ENCODE measurements at regions not wholly inside any gene's neighbourhood (a gene's known extent, or its start where the extent isn't known, plus 50 kb on each side); places are given as distances from the start of the nearest gene placed in this dataset.

DNA sequence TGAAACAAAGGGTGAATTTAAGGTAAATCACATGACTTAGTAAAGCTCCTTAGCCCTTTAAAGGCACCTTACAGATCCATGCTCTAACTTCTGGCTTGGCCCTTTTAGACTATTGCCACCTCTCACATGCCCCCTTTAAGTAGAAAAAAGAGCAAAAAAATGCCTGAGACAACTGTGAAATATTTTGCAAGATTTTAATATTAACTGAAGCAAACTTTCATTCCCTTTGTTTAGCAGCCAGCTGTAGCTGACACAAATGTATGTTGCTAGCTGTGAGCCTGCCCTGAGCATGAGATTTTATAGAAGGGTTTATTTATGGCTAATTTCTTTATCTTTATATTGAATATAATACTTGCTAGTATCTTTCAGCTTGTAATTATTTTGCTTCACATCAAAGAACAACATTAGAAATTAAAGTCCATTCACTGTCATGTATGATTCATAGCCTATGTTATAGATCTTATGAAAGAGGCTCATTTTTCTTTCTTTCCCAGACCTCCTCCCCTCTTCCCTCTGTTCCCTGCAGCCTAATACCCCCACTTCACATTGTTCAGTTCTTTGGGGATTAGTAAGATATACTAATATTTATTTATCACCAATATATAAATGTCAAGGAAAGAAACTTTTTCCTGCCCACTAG is 637.2 kb upstream of the ZEB2 start:
- TF ChIP-seq, protein P1, sequence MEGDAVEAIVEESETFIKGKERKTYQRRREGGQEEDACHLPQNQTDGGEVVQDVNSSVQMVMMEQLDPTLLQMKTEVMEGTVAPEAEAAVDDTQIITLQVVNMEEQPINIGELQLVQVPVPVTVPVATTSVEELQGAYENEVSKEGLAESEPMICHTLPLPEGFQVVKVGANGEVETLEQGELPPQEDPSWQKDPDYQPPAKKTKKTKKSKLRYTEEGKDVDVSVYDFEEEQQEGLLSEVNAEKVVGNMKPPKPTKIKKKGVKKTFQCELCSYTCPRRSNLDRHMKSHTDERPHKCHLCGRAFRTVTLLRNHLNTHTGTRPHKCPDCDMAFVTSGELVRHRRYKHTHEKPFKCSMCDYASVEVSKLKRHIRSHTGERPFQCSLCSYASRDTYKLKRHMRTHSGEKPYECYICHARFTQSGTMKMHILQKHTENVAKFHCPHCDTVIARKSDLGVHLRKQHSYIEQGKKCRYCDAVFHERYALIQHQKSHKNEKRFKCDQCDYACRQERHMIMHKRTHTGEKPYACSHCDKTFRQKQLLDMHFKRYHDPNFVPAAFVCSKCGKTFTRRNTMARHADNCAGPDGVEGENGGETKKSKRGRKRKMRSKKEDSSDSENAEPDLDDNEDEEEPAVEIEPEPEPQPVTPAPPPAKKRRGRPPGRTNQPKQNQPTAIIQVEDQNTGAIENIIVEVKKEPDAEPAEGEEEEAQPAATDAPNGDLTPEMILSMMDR (IDR thresholded peaks at IDR 0.05): no peak
- TF ChIP-seq POLR2A (IDR thresholded peaks at IDR 0.05): no peak
- Histone ChIP-seq H3K4me3 (no peak overlapping the region), H3K9me3 (no peaks in the 10 kb centered on the region), H3K27ac (peak overlapping the region in 1 of 4 donors; percentile 43), H3K36me3 (no peaks in the 10 kb centered on the region), H3K4me1 (no peaks in the 10 kb centered on the region), H3K27me3 (no peaks in the 10 kb centered on the region)
- no peak for DNase-seq

- no peaks in the 10 kb centered on the region for H3K4me1 ChIP-seq
- no peak for TF ChIP-seq POLR2A (IDR thresholded peaks at IDR 0.05)
- TF ChIP-seq, protein P1 (IDR thresholded peaks at IDR 0.05): no peak
Measured at GRCh38 chr2:145156199-145156598, 636.3 kb upstream of the ZEB2 start.

DNA sequence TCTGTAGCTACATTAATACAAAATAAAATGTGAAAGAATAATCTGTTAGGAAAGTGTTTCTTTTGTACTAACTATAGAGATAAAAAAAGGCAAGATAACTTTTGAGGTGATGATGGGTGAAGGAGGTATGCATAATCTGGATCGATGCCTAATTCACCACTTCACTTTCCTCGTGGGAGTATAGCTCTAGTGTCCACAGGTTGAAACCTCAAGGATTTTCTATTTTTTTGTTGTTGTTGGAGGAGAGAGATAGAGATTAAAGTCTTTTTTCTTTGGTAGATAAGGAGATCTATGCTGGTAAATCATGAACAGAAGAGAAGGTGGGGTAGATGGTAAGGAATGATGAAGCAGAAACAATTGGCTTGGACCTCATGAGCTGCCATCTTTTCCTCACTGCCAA is 635.3 kb upstream of the ZEB2 start:
- TF ChIP-seq POLR2A (IDR thresholded peaks at IDR 0.05): no peak
- TF ChIP-seq, protein P1 (IDR thresholded peaks at IDR 0.05): no peak
- H3K27me3 ChIP-seq: no peaks in the 10 kb centered on the region
- no peak for DNase-seq
- no peak overlapping the region for H3K27ac ChIP-seq
- H3K4me3 ChIP-seq: no peak overlapping the region
- no peaks in the 10 kb centered on the region for H3K9me3 ChIP-seq
- no peaks in the 10 kb centered on the region for H3K4me1 ChIP-seq
- H3K36me3 ChIP-seq: no peaks in the 10 kb centered on the region

More at GRCh38 chr2:145156199-145156598, 636.3 kb upstream of the ZEB2 start:
- Histone ChIP-seq H3K9me3 (no peaks in the 10 kb centered on the region), H3K27ac (no peak overlapping the region), H3K36me3 (no peaks in the 10 kb centered on the region), H3K4me3 (no peak overlapping the region), H3K27me3 (no peaks in the 10 kb centered on the region)
- DNase-seq: no peak

GRCh38 chr2:145154731-145155130 is 634.8 kb upstream of the ZEB2 start:
- H3K4me1 ChIP-seq: no peaks in the 10 kb centered on the region
- DNase-seq: no peak
- TF ChIP-seq, protein P1 (IDR thresholded peaks at IDR 0.05): no peak
- no peak for TF ChIP-seq POLR2A (IDR thresholded peaks at IDR 0.05)
- no peaks in the 10 kb centered on the region for H3K9me3 ChIP-seq
- H3K36me3 ChIP-seq: no peaks in the 10 kb centered on the region
- H3K4me3 ChIP-seq: no peak overlapping the region
- no peaks in the 10 kb centered on the region for H3K27me3 ChIP-seq
- no peak overlapping the region for H3K27ac ChIP-seq

- H3K4me3 ChIP-seq: no peak overlapping the region
- H3K27me3 ChIP-seq: no peaks in the 10 kb centered on the region
- no peaks in the 10 kb centered on the region for H3K9me3 ChIP-seq
- TF ChIP-seq, protein P1 (IDR thresholded peaks at IDR 0.05): no peak
- no peak for TF ChIP-seq POLR2A (IDR thresholded peaks at IDR 0.05)
- H3K4me1 ChIP-seq: no peaks in the 10 kb centered on the region
- DNase-seq: no peak
- no peak overlapping the region for H3K27ac ChIP-seq
- no peaks in the 10 kb centered on the region for H3K36me3 ChIP-seq
Measured at GRCh38 chr2:145146691-145147090, 626.8 kb upstream of the ZEB2 start.

All from Peyer's patch (tissue), 4 donors.